Muscle layer of colon (tissue), 2 donors: ENCODE measurements at regions not wholly inside any gene's neighbourhood (a gene's known extent, or its start where the extent isn't known, plus 50 kb on each side); places are given as distances from the start of the nearest gene placed in this dataset.

Experiments
- H3K27ac ChIP-seq: one replicate; pipeline ENCODE4 v1.7.0; 2013; ENCODE audit warnings: low read depth, mild to moderate bottlenecking, low read length, moderate library complexity
- H3K27me3 ChIP-seq, 2 donors: one replicate each; pipeline ENCODE4 v1.7.0; 2013; ENCODE audit warnings: low read length in 2 of 2, mild to moderate bottlenecking in 2 of 2; ENCODE audit not compliant: insufficient read depth in 2 of 2, control insufficient read depth in 1 of 2
- H3K36me3 ChIP-seq: one replicate; pipeline ENCODE4 v1.7.0; 2013; ENCODE audit warnings: mild to moderate bottlenecking, low read length; ENCODE audit not compliant: insufficient read depth
- H3K4me1 ChIP-seq: one replicate; pipeline ENCODE4 v1.7.0; 2013; ENCODE audit warnings: mild to moderate bottlenecking, low read length; ENCODE audit not compliant: insufficient read depth
- H3K4me3 ChIP-seq, 2 donors: one replicate each; pipeline ENCODE4 v1.7.0; 2013; ENCODE audit warnings: low read length in 2 of 2, low read depth in 1 of 2, mild to moderate bottlenecking in 1 of 2, moderate library complexity in 1 of 2
- H3K9ac ChIP-seq: one replicate; pipeline ENCODE4 v1.7.0; 2013; ENCODE audit warnings: low read length
- H3K9me3 ChIP-seq: one replicate; pipeline ENCODE4 v1.7.0; 2013; ENCODE audit warnings: mild to moderate bottlenecking, low read length
- donor health status: abdominal sarcoma.
- donor health status: Adenocarcinoma of cecum.

DNA sequence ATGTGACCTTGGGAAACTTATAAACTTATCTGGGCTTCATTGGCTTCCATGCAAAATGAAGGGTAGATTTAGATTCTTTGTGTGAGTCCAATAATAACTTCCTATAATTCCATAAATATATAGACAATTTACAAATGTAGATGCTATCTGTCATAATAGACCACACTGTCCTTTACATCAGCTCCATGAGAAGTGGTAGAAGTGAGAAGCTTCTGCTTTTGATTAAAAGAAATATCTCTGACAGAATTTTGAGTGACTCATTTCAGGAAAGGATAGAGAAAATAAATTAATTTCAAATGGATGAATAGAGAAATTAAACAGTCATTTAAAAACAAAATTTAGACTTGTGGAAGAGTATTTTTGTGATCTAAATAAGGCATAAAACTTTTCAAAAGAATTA lies 329.7 kb upstream of the ATP2B1 start:
- Histone ChIP-seq H3K27ac (no peak overlapping the region), H3K9ac (no peak overlapping the region), H3K27me3 (no peaks in the 10 kb centered on the region), H3K4me1 (no peaks in the 10 kb centered on the region), H3K9me3 (no peaks in the 10 kb centered on the region), H3K36me3 (no peaks in the 10 kb centered on the region), H3K4me3 (no peak overlapping the region)

DNA sequence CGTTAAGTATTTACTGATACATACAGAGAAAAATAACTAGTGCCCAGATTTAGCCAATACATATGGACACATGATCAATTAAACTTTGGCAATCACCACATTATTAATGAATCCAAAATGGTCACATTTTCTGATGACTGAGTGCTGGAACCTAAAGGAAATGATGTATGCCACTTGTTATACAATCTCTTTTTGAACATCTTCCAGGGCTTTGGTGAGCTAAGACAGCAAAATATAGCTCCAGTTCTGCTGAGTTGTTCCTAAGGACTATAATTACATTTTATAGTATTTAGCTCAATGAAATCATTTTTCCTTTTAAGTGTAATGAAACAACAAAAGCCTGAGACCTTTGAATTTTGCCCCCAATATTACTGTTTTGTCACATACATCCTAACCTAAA lies 329.1 kb upstream of the ATP2B1 start:
- H3K4me1 ChIP-seq, result no peaks in the 10 kb centered on the region
- H3K9ac ChIP-seq, result no peak overlapping the region
- no peaks in the 10 kb centered on the region for H3K9me3 ChIP-seq
- no peak overlapping the region for H3K27ac ChIP-seq
- H3K4me3 ChIP-seq, result no peak overlapping the region
- no peaks in the 10 kb centered on the region for H3K36me3 ChIP-seq
- H3K27me3 ChIP-seq, result no peaks in the 10 kb centered on the region

DNA sequence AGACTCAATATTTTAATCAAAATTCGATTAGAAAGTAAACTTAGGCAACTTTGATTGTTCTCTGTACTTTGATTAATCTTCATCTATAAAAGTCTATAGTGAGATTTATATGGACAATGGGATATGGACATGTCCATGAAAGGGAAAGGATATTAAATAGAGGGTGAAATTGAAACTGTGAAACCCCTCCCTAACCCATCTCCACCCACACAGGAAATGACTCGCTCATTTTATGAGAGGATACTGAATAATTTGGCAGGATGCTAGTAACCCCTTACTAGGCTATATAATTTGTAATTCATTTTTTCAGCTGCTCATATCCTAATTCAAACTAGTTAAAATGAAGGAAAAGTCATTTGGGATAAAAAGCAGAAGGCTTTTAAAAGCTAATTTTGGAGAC lies 328.0 kb upstream of the ATP2B1 start:
- H3K27me3 ChIP-seq, result no peaks in the 10 kb centered on the region
- no peaks in the 10 kb centered on the region for H3K36me3 ChIP-seq
- no peaks in the 10 kb centered on the region for H3K4me1 ChIP-seq
- H3K9ac ChIP-seq, result no peak overlapping the region
- no peak overlapping the region for H3K4me3 ChIP-seq
- no peak overlapping the region for H3K27ac ChIP-seq
- no peaks in the 10 kb centered on the region for H3K9me3 ChIP-seq

DNA sequence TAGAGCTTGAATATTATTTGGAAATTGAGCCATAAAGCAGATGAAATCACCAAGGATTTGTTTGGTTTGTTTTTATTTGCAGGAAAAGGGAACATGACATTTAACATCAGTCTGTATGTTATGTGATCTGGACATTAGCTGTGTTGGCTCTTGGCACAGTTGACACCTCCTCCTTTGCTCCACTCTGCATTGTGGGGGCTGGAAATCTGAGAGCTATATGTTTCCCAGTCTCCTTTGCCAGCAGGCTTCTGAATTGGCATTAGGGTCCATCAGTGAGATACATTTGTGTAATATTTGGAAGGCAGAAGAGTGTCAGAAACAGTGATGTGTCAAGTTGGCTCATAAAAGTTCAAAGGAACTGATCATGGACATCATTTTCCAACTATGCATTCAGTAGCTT lies 322.1 kb upstream of the ATP2B1 start:
- Histone ChIP-seq H3K27ac (no peak overlapping the region), H3K4me3 (no peak overlapping the region)

DNA sequence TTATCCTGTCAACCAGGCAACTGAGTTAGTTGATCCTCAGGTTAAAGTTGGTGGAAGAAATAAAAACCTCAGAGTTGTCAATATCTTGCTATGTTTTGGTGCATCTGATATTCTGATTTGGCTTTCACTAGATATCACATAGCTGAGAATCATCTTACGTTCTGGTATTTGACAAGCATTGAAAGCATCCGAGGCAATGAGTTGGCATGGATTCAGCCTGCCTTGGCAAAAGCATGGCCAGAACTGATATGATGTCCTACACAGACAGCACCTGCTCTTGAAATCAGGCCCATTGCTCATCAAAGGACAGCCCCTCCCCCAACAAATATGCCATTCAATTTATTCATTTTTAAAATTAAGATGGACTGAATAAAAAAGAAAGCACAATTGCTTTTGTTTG lies 320.7 kb upstream of the ATP2B1 start:
- Histone ChIP-seq H3K36me3 (no peaks in the 10 kb centered on the region), H3K9me3 (no peaks in the 10 kb centered on the region), H3K4me3 (no peak overlapping the region), H3K9ac (no peak overlapping the region), H3K4me1 (peaks cover 10% of the 10 kb centered on the region), H3K27ac (no peak overlapping the region), H3K27me3 (no peaks in the 10 kb centered on the region)

More for the DNA sequence above, 322.1 kb upstream of the ATP2B1 start:
- peaks cover 6% of the 10 kb centered on the region for H3K4me1 ChIP-seq
- H3K27me3 ChIP-seq, result no peaks in the 10 kb centered on the region
- no peak overlapping the region for H3K9ac ChIP-seq
- no peaks in the 10 kb centered on the region for H3K36me3 ChIP-seq
- H3K9me3 ChIP-seq, result no peaks in the 10 kb centered on the region

DNA sequence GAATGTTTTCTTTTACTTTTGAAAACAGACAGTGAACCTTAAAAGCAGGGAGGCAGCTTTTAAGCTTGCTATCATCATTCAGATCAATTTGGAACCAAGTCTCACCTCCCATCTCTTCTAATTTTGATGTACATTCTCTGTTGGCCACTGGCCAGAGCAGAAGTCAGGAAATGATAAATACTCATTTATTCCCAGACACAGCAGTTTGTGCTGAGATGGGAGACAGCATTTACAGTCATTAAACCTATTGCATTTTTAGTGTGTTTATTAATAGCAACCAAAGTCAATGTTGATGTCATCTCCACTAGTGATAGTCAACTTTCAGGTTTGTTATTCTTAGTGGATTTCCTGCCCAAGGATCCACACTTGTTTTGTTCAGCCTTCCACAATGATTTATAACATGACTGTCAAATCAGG lies 320.0 kb upstream of the ATP2B1 start:
- Histone ChIP-seq H3K36me3 (no peaks in the 10 kb centered on the region), H3K27ac (no peak overlapping the region), H3K9me3 (no peaks in the 10 kb centered on the region), H3K4me3 (no peak overlapping the region), H3K9ac (no peak overlapping the region), H3K27me3 (no peaks in the 10 kb centered on the region), H3K4me1 (peaks cover 12% of the 10 kb centered on the region)

DNA sequence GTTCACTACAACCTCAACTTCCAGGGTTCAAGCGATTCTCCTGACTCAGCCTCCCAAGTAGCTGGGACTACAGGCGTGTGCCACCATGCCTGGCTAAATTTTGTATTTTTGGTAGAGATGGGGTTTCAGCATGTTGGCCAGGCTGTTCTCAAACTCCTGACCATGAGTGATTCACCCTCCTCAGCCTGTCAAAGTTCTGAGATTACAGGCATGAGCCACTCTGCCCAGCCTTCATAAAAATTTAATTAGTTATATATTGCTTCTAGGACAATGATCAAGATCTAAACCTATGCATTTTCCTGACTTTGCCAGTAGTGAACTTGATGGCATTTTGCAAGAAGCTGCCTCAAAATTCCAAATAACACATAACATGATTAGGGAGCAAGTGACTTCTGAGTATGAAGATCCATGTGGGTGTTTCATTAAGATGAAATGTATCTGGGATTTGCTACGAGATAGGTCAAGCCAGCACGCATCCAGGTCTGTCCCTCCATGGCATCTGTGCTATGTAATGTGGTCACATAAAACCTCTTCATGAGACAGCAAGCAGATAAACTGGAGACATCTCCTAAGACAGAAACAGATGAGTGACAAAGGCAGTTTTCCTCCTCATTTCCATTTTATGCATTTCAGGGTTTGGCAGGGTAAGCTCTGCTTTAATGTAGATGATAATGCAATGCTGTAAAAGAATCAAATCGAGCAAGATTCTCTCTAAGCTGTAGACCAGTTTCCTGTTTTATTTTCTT lies 319.4 kb upstream of the ATP2B1 start:
- Histone ChIP-seq H3K4me1 (peaks cover 12% of the 10 kb centered on the region), H3K27ac (no peak overlapping the region), H3K9ac (no peak overlapping the region), H3K4me3 (no peak overlapping the region), H3K36me3 (no peaks in the 10 kb centered on the region), H3K27me3 (no peaks in the 10 kb centered on the region), H3K9me3 (no peaks in the 10 kb centered on the region)

DNA sequence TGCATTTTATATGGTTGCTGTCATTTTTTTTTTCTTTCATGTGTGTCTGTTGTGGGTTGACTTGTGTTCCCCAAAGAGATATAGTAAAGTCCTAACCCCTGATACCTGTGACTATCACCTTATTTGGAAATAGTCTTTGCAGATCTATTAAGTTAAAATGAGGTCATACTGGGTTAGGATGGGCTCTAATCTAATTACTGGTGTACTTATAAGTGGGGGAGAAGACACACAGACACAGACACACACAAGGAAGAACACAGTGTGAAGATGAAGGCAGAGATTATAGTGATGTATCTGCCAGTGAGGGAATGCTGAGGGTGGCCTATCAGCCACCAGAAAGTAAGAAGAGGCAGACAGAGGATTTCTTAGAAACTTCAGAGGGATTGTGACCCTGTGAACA lies 318.4 kb upstream of the ATP2B1 start:
- Histone ChIP-seq H3K4me1 (peaks cover 12% of the 10 kb centered on the region), H3K9ac (no peak overlapping the region), H3K27me3 (no peaks in the 10 kb centered on the region), H3K9me3 (no peaks in the 10 kb centered on the region), H3K36me3 (no peaks in the 10 kb centered on the region), H3K27ac (no peak overlapping the region), H3K4me3 (no peak overlapping the region)

DNA sequence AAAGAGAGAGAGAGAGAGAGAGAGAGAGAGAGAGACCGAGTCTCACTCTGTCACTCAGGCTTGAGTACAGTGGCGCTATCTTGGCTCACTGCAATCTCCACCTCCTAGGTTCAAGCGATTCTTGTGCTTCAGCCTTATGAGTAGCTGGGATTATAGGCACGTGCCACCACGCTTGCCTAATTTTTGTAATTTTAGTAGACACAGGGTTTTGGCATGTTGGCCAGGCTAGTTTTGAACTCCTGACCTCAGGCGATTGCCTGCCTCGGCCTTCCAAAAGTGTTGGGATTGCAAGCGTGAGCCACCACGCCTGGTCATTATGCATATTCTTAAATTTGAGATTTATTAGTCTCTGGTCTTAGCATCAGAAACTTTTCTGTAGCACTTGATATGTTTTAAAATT lies 317.9 kb upstream of the ATP2B1 start:
- H3K36me3 ChIP-seq, result no peaks in the 10 kb centered on the region
- no peak overlapping the region for H3K4me3 ChIP-seq
- peaks cover 12% of the 10 kb centered on the region for H3K4me1 ChIP-seq
- H3K27ac ChIP-seq, result no peak overlapping the region
- H3K9me3 ChIP-seq, result no peaks in the 10 kb centered on the region
- H3K27me3 ChIP-seq, result no peaks in the 10 kb centered on the region
- H3K9ac ChIP-seq, result no peak overlapping the region

DNA sequence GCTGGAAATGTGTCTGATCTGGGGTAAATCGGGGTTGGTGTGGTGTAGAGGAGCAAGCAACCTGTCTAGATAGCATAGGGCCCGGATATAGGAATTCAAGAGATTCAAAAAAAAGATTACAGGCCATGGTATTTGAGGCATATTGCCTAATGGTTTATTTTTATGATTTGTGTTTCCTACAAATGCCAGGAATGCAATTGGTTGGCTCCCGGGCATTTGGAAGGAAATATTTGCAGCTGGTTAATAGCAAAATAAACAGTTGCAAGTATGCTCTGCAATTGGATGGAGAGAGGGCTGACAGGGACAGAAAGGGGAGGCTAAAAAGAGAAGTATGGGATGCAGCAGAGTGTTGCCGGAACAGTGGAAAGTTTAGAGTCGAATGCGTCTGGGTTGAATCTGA lies 315.6 kb upstream of the ATP2B1 start:
- H3K9me3 ChIP-seq, result no peaks in the 10 kb centered on the region
- H3K27ac ChIP-seq, result no peak overlapping the region
- H3K36me3 ChIP-seq, result no peaks in the 10 kb centered on the region
- peaks cover 12% of the 10 kb centered on the region for H3K4me1 ChIP-seq
- H3K27me3 ChIP-seq, result no peaks in the 10 kb centered on the region
- no peak overlapping the region for H3K9ac ChIP-seq
- no peak overlapping the region for H3K4me3 ChIP-seq

DNA sequence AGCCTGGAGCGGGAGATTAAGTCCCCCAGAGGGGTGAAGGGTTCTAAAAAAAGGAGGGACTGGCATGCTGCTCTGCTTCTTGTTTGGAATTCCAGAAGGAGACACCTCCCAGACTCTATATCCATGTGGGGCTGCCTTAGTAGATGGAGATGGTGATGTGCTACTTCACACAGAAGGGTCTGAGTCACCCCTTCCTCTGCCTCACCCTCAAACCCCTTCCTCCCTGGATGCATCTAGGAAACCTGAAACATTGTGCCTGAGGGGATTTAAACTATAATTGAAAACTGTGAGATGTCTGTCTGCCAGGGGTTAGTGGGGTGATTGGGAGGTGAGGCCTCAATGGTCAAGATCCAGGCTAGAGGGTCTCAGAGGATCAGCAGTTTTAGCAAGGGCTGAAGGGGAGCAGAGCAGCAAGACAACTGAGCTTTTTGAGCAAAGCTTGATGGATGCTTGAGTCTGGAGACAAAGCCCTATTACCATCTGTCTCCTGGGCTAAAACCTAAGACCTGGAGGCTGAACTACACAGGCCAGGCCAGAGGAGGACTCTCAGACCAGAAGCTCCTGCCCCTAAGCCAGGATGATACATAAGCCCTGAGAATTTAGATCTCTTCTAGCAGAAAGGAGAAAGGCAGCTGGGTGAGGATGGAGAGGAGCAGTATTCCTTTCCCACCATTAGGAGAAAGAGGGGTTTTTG lies 314.7 kb upstream of the ATP2B1 start:
- H3K4me3 ChIP-seq, result no peak overlapping the region
- no peaks in the 10 kb centered on the region for H3K36me3 ChIP-seq
- H3K27me3 ChIP-seq, result no peaks in the 10 kb centered on the region
- H3K9ac ChIP-seq, result no peak overlapping the region
- peaks cover 6% of the 10 kb centered on the region for H3K4me1 ChIP-seq
- no peak overlapping the region for H3K27ac ChIP-seq
- no peaks in the 10 kb centered on the region for H3K9me3 ChIP-seq
